ENCODE measurements at regions not wholly inside any gene's neighbourhood (a gene's known extent, or its start where the extent isn't known, plus 50 kb on each side); places are given as distances from the start of the nearest gene placed in this dataset.

DNA sequence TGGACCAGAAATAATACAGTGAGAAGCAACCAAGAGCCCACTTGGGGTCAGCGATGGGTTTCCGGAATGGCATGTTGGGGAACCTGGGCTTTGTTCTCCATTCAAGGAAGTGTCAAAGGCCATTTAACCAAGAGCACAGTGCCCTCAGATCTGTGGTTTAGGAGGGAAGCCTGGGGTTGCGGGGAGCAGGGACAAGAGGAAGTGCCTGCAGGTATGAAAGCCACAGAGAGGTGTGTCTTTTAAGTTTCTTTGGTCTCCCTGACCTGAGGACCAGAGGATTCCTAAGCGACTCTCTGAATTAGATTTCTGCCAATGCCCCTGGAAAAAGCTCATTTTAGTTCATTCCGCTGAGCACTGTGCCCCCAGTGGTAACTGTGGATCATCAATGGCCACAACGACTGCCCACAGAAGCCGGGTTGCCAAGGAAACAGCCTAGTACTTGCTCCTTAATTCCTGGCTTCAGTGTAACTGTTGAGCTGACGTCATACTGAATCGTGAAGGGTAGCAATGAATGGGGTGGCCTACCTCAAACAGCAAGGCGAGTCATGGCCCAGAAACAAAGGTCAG lies 107.3 kb upstream of the SPIN1 start:
- DNase-seq (ENCODE audit: low read depth): peak; percentile 89

DNA sequence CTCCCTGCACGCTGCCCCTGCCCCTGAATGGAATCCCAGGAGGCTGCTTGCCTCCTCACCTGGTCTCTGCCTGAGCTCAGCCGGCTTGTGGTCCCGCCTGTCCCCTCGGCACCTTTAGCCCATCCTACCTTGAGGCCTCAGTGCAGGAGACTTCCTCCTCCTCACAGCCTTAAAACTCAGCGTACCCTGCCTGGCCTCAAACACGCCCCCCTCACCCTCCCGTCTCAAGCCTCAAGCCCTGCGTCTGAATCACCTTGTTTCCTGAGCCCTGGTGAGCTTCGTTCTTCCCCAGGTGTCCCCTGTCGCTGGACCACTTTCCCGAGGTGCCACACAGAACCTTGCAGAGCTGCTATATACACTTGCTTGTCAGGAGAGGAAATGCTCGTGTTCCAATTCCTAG lies 110.2 kb upstream of the SPIN1 start:
- no peak for DNase-seq (ENCODE audit: low read depth)

GRCh38 chr9:88274078-88274477 lies 114.2 kb upstream of the SPIN1 start:
- DNase-seq (ENCODE audit: low read depth): no peak

GRCh38 chr9:88272986-88273385 lies 115.3 kb upstream of the SPIN1 start:
- peak; percentile 26 for DNase-seq (ENCODE audit: low read depth)

GRCh38 chr9:88270413-88270812 lies 117.8 kb upstream of the SPIN1 start:
- DNase-seq (ENCODE audit: low read depth): peak; percentile 58

DNA sequence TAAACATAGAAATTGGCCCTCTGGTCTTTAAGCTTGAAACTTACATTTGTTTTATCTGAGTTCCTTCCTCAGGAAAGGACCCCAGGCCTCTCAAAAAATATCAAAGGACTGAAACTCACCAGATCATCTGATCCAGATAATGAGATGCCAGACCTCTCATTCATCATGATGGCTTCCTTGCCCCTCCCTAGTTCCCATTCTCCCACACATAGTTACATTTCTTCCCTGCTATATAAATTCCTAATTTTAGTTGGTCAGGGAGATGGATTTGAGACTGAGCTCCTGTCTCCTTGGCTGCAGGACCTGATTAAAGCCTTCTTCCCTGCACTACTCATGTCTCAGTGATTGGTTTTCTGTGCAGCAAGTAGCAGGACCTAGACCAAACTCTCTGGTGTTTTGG lies 119.4 kb upstream of the SPIN1 start:
- no peak for DNase-seq (ENCODE audit: low read depth)

DNA sequence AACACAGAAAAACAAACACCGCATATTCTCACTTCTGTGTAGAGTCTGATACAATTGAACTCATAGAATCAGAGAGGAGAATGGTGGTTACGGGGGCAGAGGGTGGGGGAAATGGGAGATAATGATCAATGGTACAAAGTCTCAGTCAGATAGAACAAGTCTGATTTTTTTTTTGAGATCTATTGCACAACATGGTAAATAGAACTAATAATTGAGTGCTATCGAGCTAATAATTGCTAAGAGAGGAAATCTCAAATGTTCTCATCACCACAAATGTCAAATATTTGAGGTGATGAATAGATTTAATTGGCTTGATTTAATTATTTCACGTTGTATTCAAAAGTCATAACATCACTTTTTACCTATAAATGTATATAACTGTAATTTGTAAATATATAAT lies 121.0 kb upstream of the SPIN1 start:
- no peak for DNase-seq (ENCODE audit: low read depth)

DNA sequence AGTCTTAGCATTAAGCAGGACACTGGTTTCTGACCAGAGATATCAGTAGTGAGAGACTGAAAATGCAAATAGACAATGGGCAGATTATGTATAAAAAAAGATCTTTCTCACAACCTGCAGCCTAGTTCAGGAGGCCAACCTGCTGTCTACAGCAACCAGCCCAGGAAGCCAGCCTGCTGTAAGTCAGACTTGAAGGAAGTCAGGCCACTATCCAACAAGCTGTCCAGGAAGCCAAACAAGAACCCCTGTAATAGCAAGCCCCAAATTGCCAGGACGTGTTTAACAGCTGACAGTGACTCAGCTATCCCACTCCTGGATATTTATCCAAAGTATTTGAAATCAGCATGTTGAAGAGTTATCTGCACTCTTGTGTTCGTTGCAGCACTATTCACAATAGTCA lies 121.8 kb upstream of the SPIN1 start:
- DNase-seq (ENCODE audit: low read depth): peak; percentile 31

- peak; percentile 73 for DNase-seq (ENCODE audit: low read depth)
These were observed 120.7 kb upstream of the SPATA31C2 start for GRCh38 chr9:88259001-88259400.

- DNase-seq (ENCODE audit: low read depth): peak; percentile 82
These were observed 120.3 kb upstream of the SPATA31C2 start for GRCh38 chr9:88258601-88259000.

- DNase-seq (ENCODE audit: low read depth): peak; percentile 89
These were observed 119.7 kb upstream of the SPATA31C2 start for GRCh38 chr9:88258024-88258423.

- no peak for DNase-seq (ENCODE audit: low read depth)
These were observed 117.9 kb upstream of the SPATA31C2 start for GRCh38 chr9:88256216-88256615.

GRCh38 chr9:88255806-88256205 lies 117.5 kb upstream of the SPATA31C2 start:
- DNase-seq (ENCODE audit: low read depth): peak; percentile 61

DNA sequence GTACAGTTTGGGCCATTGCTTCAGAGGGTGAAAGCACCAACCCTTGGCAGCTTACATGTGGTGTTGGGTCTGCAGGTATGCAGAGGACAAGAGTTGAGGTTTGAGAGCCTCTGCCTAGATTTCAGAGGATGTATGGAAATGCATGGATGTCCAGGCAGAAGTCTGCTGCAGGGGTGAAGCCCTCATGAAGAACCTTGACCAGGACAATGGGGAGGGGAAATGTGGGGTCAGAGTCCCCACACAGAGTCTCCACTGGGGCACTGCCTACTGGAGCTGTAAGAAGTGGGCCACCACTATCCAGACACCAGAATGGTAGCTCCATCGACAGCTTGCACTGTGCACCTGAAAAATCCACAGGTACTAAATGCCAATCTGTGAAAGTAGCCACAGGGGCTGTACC lies 113.6 kb upstream of the SPATA31C2 start:
- no peak for DNase-seq (ENCODE audit: low read depth)

DNA sequence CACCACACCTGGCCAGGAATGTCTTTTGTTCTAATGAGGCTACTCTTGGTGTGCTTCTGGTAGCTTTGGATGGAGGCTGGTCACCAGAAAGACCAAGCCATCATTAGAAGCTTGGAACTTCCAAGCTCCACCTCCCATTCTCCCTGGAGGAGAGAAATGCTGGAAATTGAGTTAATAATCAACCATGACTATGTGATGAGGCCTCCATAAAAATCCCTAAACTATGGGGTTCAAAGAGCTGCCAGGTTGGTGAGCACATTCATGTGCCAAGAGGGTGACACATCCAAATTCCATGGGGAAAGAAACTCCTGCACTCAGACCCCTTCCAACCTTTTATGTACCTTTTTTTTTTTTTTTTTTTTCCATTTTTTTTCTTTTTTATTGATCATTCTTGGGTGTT lies 105.5 kb upstream of the SPATA31C2 start:
- peak; percentile 32 for DNase-seq (ENCODE audit: low read depth)

DNA sequence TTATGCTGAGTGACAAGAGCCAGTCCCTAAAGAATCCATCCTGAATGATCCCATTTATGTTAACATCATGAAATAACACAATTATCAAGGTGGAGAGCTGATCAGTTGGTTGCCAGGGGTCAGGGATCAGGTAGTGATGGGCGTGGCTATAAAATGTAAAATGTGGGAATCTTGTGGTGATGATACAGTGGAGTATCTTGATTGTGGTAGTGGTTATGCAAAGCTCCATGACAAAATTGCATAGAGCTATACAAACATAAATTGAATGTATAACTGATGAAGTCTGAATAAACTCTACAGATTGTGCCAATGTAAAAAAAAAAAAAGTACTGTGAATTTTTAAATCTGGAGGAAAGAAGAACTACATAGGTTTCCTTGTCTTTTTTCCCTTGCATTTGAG lies 104.6 kb upstream of the SPATA31C2 start:
- no peak for DNase-seq (ENCODE audit: low read depth)

DNA sequence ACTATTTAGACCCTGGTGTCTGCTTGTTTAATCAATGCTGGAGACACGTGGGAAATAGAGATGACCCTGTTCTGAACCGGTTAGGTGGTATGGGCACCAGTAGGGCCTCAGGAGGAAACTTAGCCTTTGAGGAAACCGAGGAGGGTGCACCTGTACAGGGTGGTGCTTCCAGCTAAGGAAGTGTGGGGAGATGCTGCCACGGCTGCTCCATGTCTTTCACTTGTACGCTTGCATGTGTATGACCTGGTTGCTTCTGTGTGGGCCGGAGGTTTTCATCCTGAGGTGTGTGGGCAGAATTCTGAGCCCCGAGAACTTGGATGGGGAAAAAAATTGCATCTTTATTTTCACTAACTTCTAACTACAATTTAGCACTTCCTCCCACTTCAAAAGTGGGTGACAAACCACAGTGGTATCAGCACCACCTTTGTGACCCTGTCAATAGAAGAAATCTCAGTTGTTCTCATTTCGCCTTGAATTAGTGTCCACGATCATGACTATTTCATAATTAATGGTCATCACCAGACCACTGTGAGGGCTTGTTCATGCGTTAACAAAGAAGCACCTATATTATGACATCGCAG lies 99.8 kb upstream of the SPATA31C2 start:
- DNase-seq (ENCODE audit: low read depth): no peak

DNA sequence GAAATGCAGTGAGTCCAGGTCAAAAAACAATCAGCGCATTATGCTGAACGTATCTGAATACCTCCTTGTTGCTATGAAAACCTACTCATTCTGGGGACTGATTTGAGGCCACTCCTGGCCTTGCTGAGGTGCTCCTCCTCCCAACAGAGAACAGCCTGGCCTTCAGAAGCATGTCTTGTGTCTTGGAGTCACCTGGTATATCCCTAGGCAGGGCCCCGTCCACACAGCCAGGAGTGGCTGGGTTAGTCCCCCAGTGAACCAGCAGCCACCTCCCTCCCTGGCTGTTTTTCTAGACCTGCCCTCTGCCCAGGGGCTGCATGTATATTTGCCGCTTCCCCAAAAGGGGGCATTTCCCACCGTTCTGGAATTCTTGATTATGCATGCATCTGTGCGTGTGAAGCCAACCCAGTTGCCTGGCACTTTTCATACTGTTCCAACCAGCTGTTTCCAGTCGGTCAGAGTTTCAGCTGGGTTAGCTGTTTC lies 99.2 kb upstream of the SPATA31C2 start:
- no peak for DNase-seq (ENCODE audit: low read depth)

- no peak for DNase-seq (ENCODE audit: low read depth)
These were observed 98.5 kb upstream of the SPATA31C2 start for GRCh38 chr9:88236511-88237478.

DNA sequence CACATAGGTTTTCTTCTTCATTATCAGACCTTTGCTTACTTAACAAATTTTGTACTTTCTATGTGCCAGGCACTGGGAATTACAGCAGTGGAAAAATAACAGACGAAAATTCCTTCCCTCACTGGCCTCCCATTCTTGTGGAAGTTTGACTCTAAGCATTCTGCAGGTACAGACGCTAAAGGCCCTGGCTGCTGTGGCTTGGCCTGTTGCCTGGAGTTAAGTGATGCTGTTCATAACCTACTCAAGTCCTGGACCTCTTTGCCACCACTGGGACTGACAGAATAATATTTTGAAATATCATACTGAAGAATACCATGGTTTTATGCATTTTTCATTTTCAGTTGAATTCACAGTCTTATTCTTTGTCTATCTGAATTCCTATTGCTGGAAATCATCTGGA lies 97.3 kb upstream of the SPATA31C2 start:
- DNase-seq (ENCODE audit: low read depth): peak; percentile 38

- DNase-seq (ENCODE audit: low read depth): no peak
These were observed 95.8 kb upstream of the SPATA31C2 start for GRCh38 chr9:88234114-88234513.

- peak; percentile 72 for DNase-seq (ENCODE audit: low read depth)
These were observed 94.8 kb upstream of the SPATA31C2 start for GRCh38 chr9:88233091-88233490.

DNA sequence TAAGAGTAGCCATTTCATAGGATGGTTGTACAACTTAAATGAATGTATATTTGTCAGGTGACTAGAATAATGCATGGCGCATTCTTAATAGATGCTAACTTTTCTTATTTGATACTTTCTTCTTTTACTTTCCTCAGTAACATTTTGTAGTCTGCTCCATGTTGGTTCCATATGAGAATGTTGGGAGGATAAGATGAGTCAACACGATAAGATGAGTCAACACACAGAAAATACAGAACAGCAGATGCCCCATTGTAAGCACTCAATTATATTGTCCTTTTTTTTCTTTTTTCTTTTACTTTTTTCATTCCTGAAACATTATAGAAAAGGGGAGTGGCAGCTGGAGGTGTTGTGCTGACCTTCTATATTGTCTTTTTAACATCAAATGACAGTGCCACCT lies 92.3 kb upstream of the SPATA31C2 start:
- DNase-seq (ENCODE audit: low read depth): peak; percentile 45
